Dendritic cell treated with granulocyte-macrophage colony-stimulating factor and Interleukin-4, amounts not matched to agents 40 ng/mL and 50 ng/mL, for 4 days (primary cell): ENCODE measurements at regions not wholly inside any gene's neighbourhood (a gene's known extent, or its start where the extent isn't known, plus 50 kb on each side); places are given as distances from the start of the nearest gene placed in this dataset.

ENCODE experiments used
- H3K27ac Mint-ChIP-seq: one replicate; pipeline ENCODE4 v1.8.0; 2022; ENCODE audit warnings: mild to moderate bottlenecking, mixed read lengths
- H3K27me3 Mint-ChIP-seq: one replicate; pipeline ENCODE4 v1.8.0; 2022; ENCODE audit warnings: mild to moderate bottlenecking, mixed read lengths
- H3K36me3 Mint-ChIP-seq: one replicate; pipeline ENCODE4 v1.8.0; 2022; ENCODE audit warnings: low read depth, mixed read lengths
- H3K4me1 Mint-ChIP-seq: one replicate; pipeline ENCODE4 v1.8.0; 2022; ENCODE audit warnings: low read depth, mixed read lengths
- H3K4me3 Mint-ChIP-seq: one replicate; pipeline ENCODE4 v1.8.0; 2022; ENCODE audit warnings: mild to moderate bottlenecking, moderate library complexity, mixed read lengths
- H3K9me3 Mint-ChIP-seq: one replicate; pipeline ENCODE4 v1.8.0; 2022; ENCODE audit warnings: mixed read lengths
- intact Hi-C: fragments of 100-400 bp; cut with micrococcal nuclease; formaldehyde crosslinking; loops from one replicate; pipeline ENCODE4 v1.15.0; 2022

- intact Hi-C loops = no loop called here
- Mint-ChIP-seq H3K9me3 (peaks cover 28% of the 10 kb centered on the region), H3K27ac (no peak overlapping the region), H3K36me3 (no peaks in the 10 kb centered on the region), H3K4me3 (no peak overlapping the region), H3K4me1 (no peaks in the 10 kb centered on the region), H3K27me3 (no peaks in the 10 kb centered on the region)
Measured at GRCh38 chr1:57696904-57697303, 273.0 kb upstream of the DAB1 start.

GRCh38 chr1:57696043-57696442, 272.2 kb upstream of the DAB1 start:
- no peaks in the 10 kb centered on the region for H3K36me3 Mint-ChIP-seq
- no peak overlapping the region for H3K27ac Mint-ChIP-seq
- intact Hi-C loops = no loop called here
- no peaks in the 10 kb centered on the region for H3K4me1 Mint-ChIP-seq
- H3K4me3 Mint-ChIP-seq = no peak overlapping the region
- H3K27me3 Mint-ChIP-seq = no peaks in the 10 kb centered on the region
- peaks cover 31% of the 10 kb centered on the region for H3K9me3 Mint-ChIP-seq

GRCh38 chr1:57686306-57686705, 262.4 kb upstream of the DAB1 start:
- no peaks in the 10 kb centered on the region for H3K4me1 Mint-ChIP-seq
- intact Hi-C loops = no loop called here
- no peak overlapping the region for H3K4me3 Mint-ChIP-seq
- no peaks in the 10 kb centered on the region for H3K36me3 Mint-ChIP-seq
- no peaks in the 10 kb centered on the region for H3K27me3 Mint-ChIP-seq
- H3K9me3 Mint-ChIP-seq = peaks cover 81% of the 10 kb centered on the region
- H3K27ac Mint-ChIP-seq = no peak overlapping the region

- Mint-ChIP-seq H3K36me3 (no peaks in the 10 kb centered on the region), H3K4me1 (no peaks in the 10 kb centered on the region), H3K27ac (no peak overlapping the region), H3K27me3 (no peaks in the 10 kb centered on the region), H3K9me3 (peaks cover 60% of the 10 kb centered on the region), H3K4me3 (no peak overlapping the region)
- intact Hi-C loops = no loop called here
Measured at GRCh38 chr1:57683037-57683942, 259.4 kb upstream of the DAB1 start.

- intact Hi-C loops = no loop called here
- Mint-ChIP-seq H3K4me3 (no peak overlapping the region), H3K27me3 (no peaks in the 10 kb centered on the region), H3K27ac (no peak overlapping the region), H3K4me1 (no peaks in the 10 kb centered on the region), H3K36me3 (no peaks in the 10 kb centered on the region), H3K9me3 (peaks cover 16% of the 10 kb centered on the region)
Measured at GRCh38 chr1:57678138-57678537, 254.3 kb upstream of the DAB1 start.

GRCh38 chr1:57675776-57676175, 251.9 kb upstream of the DAB1 start:
- Mint-ChIP-seq H3K4me3 (no peak overlapping the region), H3K36me3 (no peaks in the 10 kb centered on the region), H3K4me1 (no peaks in the 10 kb centered on the region), H3K27me3 (no peaks in the 10 kb centered on the region), H3K9me3 (no peaks in the 10 kb centered on the region), H3K27ac (no peak overlapping the region)
- intact Hi-C loops = no loop called here

- Mint-ChIP-seq H3K4me1 (no peaks in the 10 kb centered on the region), H3K27ac (no peak overlapping the region), H3K36me3 (no peaks in the 10 kb centered on the region), H3K9me3 (no peaks in the 10 kb centered on the region), H3K27me3 (no peaks in the 10 kb centered on the region), H3K4me3 (no peak overlapping the region)
- intact Hi-C loops = no loop called here
Measured at GRCh38 chr1:57674801-57675200, 250.9 kb upstream of the DAB1 start.

GRCh38 chr1:57672346-57673140, 248.7 kb upstream of the DAB1 start:
- intact Hi-C loops = no loop called here
- H3K36me3 Mint-ChIP-seq = no peaks in the 10 kb centered on the region
- no peak overlapping the region for H3K27ac Mint-ChIP-seq
- no peaks in the 10 kb centered on the region for H3K4me1 Mint-ChIP-seq
- H3K9me3 Mint-ChIP-seq = peaks cover 2% of the 10 kb centered on the region
- no peaks in the 10 kb centered on the region for H3K27me3 Mint-ChIP-seq
- no peak overlapping the region for H3K4me3 Mint-ChIP-seq

GRCh38 chr1:57671750-57672149, 247.9 kb upstream of the DAB1 start:
- intact Hi-C loops = no loop called here
- Mint-ChIP-seq H3K27me3 (no peaks in the 10 kb centered on the region), H3K36me3 (no peaks in the 10 kb centered on the region), H3K9me3 (peaks cover 10% of the 10 kb centered on the region), H3K4me1 (no peaks in the 10 kb centered on the region), H3K27ac (no peak overlapping the region), H3K4me3 (no peak overlapping the region)

- H3K4me3 Mint-ChIP-seq = no peak overlapping the region
- H3K27ac Mint-ChIP-seq = no peak overlapping the region
- intact Hi-C loops = no loop called here
- peaks cover 15% of the 10 kb centered on the region for H3K9me3 Mint-ChIP-seq
- no peaks in the 10 kb centered on the region for H3K36me3 Mint-ChIP-seq
- H3K4me1 Mint-ChIP-seq = no peaks in the 10 kb centered on the region
- H3K27me3 Mint-ChIP-seq = no peaks in the 10 kb centered on the region
Measured at GRCh38 chr1:57659804-57660203, 235.9 kb upstream of the DAB1 start.

- Mint-ChIP-seq H3K4me1 (no peaks in the 10 kb centered on the region), H3K36me3 (no peaks in the 10 kb centered on the region), H3K9me3 (no peaks in the 10 kb centered on the region), H3K27ac (no peak overlapping the region), H3K27me3 (no peaks in the 10 kb centered on the region), H3K4me3 (no peak overlapping the region)
- intact Hi-C loops = no loop called here
Measured at GRCh38 chr1:57655161-57655560, 231.3 kb upstream of the DAB1 start.

- Mint-ChIP-seq H3K4me3 (no peak overlapping the region), H3K4me1 (no peaks in the 10 kb centered on the region), H3K27ac (no peak overlapping the region), H3K27me3 (no peaks in the 10 kb centered on the region), H3K9me3 (no peaks in the 10 kb centered on the region), H3K36me3 (no peaks in the 10 kb centered on the region)
- intact Hi-C loops = no loop called here
Measured at GRCh38 chr1:57644667-57645066, 220.8 kb upstream of the DAB1 start.

- Mint-ChIP-seq H3K4me3 (no peak overlapping the region), H3K27me3 (no peaks in the 10 kb centered on the region), H3K36me3 (no peaks in the 10 kb centered on the region), H3K9me3 (no peaks in the 10 kb centered on the region), H3K4me1 (no peaks in the 10 kb centered on the region), H3K27ac (no peak overlapping the region)
- intact Hi-C loops = no loop called here
Measured at GRCh38 chr1:57638239-57638638, 214.4 kb upstream of the DAB1 start.

GRCh38 chr1:57637155-57637554, 213.3 kb upstream of the DAB1 start:
- Mint-ChIP-seq H3K9me3 (no peaks in the 10 kb centered on the region), H3K27ac (no peak overlapping the region), H3K36me3 (no peaks in the 10 kb centered on the region), H3K27me3 (no peaks in the 10 kb centered on the region), H3K4me3 (no peak overlapping the region), H3K4me1 (no peaks in the 10 kb centered on the region)
- intact Hi-C loops = no loop called here
